Suprapubic skin (tissue), 4 donors: ENCODE measurements at regions not wholly inside any gene's neighbourhood (a gene's known extent, or its start where the extent isn't known, plus 50 kb on each side); places are given as distances from the start of the nearest gene placed in this dataset.

Experiments
- DNase-seq, 2 donors: peaks; one replicate each; pipeline ENCODE4 v3.0.0-alpha.2; 2019; ENCODE audit warnings: low spot score in 2 of 2
- H3K27ac ChIP-seq: fragments of 200-600 bp; sonication (generic); one replicate; pipeline ENCODE4 v1.5.1; 2019
- H3K27me3 ChIP-seq: fragments of 200-600 bp; sonication (generic); one replicate; pipeline ENCODE4 v1.5.1; 2019
- H3K36me3 ChIP-seq: fragments of 200-600 bp; sonication (generic); one replicate; pipeline ENCODE4 v1.5.1; 2019
- H3K4me1 ChIP-seq: fragments of 200-600 bp; sonication (generic); one replicate; pipeline ENCODE4 v1.5.1; 2019
- H3K4me3 ChIP-seq: fragments of 200-600 bp; sonication (generic); one replicate; pipeline ENCODE4 v1.5.1; 2019; ENCODE audit warnings: mild to moderate bottlenecking
- H3K9me3 ChIP-seq: fragments of 200-600 bp; sonication (generic); one replicate; pipeline ENCODE4 v1.5.1; 2019
- CTCF ChIP-seq, 2 donors: fragments of 200-600 bp in 1 of 2; fragments of 450-650 bp in 1 of 2; sonication (generic) in 1 of 2; IDR thresholded peaks; one replicate each; pipeline ENCODE4 v1.5.1; 2016 to 2019; ENCODE audit warnings: antibody characterized with exemption in 2 of 2, mild to moderate bottlenecking in 1 of 2, moderate library complexity in 1 of 2
- EP300 ChIP-seq: sonication (generic); formaldehyde crosslinking; IDR thresholded peaks from one replicate; pipeline ENCODE4 v1.6.1; 2017; ENCODE audit warnings: antibody characterized with exemption
- POLR2A ChIP-seq, 2 donors: fragments of 450-650 bp; IDR thresholded peaks; one replicate each; pipeline ENCODE4 v1.6.1; 2017; ENCODE audit warnings: antibody characterized with exemption in 2 of 2, mild to moderate bottlenecking in 2 of 2, moderate library complexity in 2 of 2
- POLR2AphosphoS5 ChIP-seq, 3 donors: sonication (generic); formaldehyde crosslinking; IDR thresholded peaks; one replicate each; pipeline ENCODE4 v1.6.1; 2017; ENCODE audit warnings: antibody characterized with exemption in 3 of 3
- WGBS: methylation state at CpG from one replicate; pipeline ENCODE4 v1.1.5; 2018; 5-methylcytosine and 5-hydroxymethylcytosine counted together

DNA sequence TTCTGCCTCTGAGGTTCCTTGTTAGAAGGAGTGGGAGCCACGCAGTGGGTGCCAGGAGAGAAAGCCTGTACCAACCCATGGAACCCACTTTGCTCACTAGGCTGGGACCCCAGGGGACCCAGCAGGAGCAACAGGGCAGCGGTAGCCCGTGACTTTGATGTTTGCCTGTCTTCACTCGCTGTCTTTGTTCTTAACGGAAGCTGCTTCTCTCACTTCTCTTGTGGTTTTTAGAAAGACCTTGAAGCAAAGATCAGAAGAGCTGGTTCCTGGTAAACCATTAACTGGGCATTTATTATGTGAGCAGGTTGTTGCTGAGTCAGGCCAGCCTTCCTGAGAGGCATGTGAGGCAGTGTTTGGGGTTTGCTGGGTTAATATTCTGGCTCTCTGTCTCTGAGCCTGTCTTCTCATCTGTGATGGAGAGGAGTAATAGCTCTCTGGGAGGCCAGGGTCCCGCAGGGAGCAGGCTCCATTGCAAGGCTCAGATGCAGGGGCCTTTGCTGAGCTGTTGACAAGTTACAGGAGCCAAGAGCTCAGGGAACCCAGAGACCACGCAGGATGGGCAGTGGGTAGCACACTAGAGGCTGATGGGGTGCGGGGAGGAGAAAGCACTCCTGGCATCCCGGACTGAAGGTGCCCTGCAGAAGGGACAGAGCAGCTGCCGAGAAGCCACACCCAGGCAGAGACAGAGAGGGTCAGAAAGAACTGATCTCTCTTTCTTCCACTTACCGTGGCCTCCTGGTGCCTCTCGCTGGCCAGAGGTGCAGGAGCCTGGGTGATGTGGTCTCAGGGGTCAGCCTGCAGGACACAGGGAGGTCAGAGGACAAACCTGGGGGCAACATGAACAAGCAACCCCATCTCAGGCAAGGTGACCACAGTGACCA is 367.5 kb upstream of the C1orf174 start:
- Histone ChIP-seq H3K4me1 (no peaks in the 10 kb centered on the region), H3K36me3 (no peaks in the 10 kb centered on the region), H3K4me3 (no peak overlapping the region), H3K9me3 (no peaks in the 10 kb centered on the region), H3K27me3 (peaks cover 14% of the 10 kb centered on the region), H3K27ac (no peak overlapping the region)
- DNase-seq, result no peak
- WGBS, result 70% methylated on average over 10 of the region's 12 CpGs
- TF ChIP-seq POLR2AphosphoS5 (IDR thresholded peaks at IDR 0.05) (no peak), EP300 (no peak), POLR2A (IDR thresholded peaks at IDR 0.05) (no peak), CTCF (IDR thresholded peaks at IDR 0.05) (no peak)

DNA sequence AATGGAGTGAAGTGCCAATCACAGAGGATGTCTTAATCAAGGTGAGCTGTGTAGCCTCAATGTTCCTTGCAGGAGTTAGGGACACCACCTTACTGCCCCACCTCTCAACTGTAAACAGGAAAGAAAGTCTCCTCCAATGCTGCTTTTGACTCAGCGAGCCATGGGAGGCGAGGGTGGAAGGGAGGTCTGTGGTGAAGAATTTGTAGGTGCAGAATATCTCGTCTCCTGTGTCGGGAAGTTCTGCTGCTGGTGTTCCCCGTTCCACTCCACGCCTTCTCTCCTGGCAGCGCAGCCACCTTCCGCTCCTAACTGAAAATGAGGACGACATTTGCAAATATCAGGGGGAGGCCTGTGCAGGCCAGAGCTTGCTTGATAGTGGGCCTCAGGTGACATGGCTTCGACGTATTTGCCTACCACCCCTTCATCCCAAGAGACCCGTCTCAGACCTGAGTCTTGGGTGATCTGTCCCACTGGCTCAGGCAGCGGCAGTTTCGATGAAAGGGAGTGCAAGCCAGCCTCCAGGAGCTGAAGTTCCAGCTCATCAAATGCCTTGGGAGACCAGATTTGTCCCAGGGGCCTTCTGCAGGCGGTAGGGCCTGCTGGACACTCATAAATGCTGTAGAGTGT is 368.3 kb upstream of the C1orf174 start:
- no peaks in the 10 kb centered on the region for H3K9me3 ChIP-seq
- no peak overlapping the region for H3K27ac ChIP-seq
- DNase-seq, result no peak
- H3K27me3 ChIP-seq, result peaks cover 14% of the 10 kb centered on the region
- H3K4me3 ChIP-seq, result no peak overlapping the region
- H3K4me1 ChIP-seq, result no peaks in the 10 kb centered on the region
- no peaks in the 10 kb centered on the region for H3K36me3 ChIP-seq
- WGBS, result 87% methylated on average over 13 of the region's 15 CpGs
- TF ChIP-seq CTCF (IDR thresholded peaks at IDR 0.05) (no peak), POLR2A (IDR thresholded peaks at IDR 0.05) (no peak), EP300 (no peak), POLR2AphosphoS5 (IDR thresholded peaks at IDR 0.05) (no peak)

DNA sequence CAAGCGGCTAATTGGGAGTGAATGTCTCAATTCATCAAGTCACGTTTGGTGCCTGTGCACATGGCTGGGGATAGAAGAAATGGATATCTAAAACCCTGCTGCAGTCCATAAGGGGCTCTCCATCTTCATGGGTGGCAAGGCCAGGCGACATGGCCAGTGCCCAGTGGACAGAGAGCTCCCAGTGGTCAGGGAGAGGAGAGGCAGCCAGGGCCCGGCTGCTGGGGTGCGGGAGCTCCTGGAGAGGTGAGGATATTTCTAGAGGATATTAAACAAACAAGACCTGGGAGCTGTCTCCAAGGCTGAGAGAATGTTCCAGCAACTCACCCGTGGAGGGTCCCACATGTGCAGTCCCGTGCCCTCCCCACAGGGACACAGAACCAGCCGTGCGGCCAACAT is 368.8 kb upstream of the C1orf174 start:
- WGBS, result 73% methylated on average over 9 of the region's 9 CpGs
- no peak overlapping the region for H3K27ac ChIP-seq
- TF ChIP-seq POLR2A (IDR thresholded peaks at IDR 0.05), result no peak
- no peak for TF ChIP-seq CTCF (IDR thresholded peaks at IDR 0.05)
- TF ChIP-seq POLR2AphosphoS5 (IDR thresholded peaks at IDR 0.05), result no peak
- TF ChIP-seq EP300, result no peak

GRCh38 chr1:4269330-4269729 is 369.3 kb upstream of the C1orf174 start:
- no peak overlapping the region for H3K4me3 ChIP-seq
- 53% methylated on average over 7 of the region's 7 CpGs for WGBS

More for the DNA sequence above, 368.8 kb upstream of the C1orf174 start:
- H3K36me3 ChIP-seq, result no peaks in the 10 kb centered on the region
- no peak for DNase-seq
- H3K27me3 ChIP-seq, result peaks cover 14% of the 10 kb centered on the region
- H3K4me3 ChIP-seq, result no peak overlapping the region
- no peaks in the 10 kb centered on the region for H3K4me1 ChIP-seq
- H3K9me3 ChIP-seq, result no peaks in the 10 kb centered on the region

More at GRCh38 chr1:4269330-4269729, 369.3 kb upstream of the C1orf174 start:
- TF ChIP-seq POLR2AphosphoS5 (IDR thresholded peaks at IDR 0.05) (no peak), CTCF (IDR thresholded peaks at IDR 0.05) (no peak), POLR2A (IDR thresholded peaks at IDR 0.05) (no peak), EP300 (no peak)
- Histone ChIP-seq H3K9me3 (no peaks in the 10 kb centered on the region), H3K36me3 (no peaks in the 10 kb centered on the region), H3K27ac (no peak overlapping the region), H3K4me1 (no peaks in the 10 kb centered on the region), H3K27me3 (peaks cover 14% of the 10 kb centered on the region)
- DNase-seq, result no peak
